Posterior vena cava (tissue), 2 donors: ENCODE measurements at regions not wholly inside any gene's neighbourhood (a gene's known extent, or its start where the extent isn't known, plus 50 kb on each side); places are given as distances from the start of the nearest gene placed in this dataset.

Experiments used
- DNase-seq: peaks from one replicate; pipeline ENCODE4 v3.0.0-alpha.2; 2020; ENCODE audit warnings: low spot score
- intact Hi-C, 2 donors: fragments of 100-400 bp; cut with DNase I; formaldehyde crosslinking; loops; one replicate each; pipeline versions ENCODE4 v1.14.1 to v1.14.2; 2022 to 2023
- donor health status: DM: yes; HTN: yes; CAD: no.
- donor health status: DM: yes; HTN: yes; CAD: no.

DNA sequence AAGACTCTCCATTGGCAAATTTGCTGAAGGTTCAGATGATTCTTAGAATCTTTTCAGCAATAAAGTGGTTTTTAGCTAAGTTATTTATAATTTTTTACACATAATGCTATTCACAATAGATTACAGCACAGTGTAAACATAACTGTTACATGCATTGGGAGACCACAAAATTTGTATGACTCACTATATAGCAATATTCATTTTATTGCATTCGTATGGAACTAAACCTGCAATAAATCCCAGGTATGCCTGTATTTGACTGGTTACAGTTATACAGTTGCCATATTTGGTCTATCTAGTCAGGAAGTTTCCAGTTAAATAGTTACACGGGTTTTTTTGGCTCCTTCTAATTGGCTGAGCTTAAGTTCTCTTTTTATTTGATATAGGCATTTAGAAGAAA, 220.8 kb downstream of the MRPS30 start:
- intact Hi-C loops: no loop called here
- DNase-seq: no peak

DNA sequence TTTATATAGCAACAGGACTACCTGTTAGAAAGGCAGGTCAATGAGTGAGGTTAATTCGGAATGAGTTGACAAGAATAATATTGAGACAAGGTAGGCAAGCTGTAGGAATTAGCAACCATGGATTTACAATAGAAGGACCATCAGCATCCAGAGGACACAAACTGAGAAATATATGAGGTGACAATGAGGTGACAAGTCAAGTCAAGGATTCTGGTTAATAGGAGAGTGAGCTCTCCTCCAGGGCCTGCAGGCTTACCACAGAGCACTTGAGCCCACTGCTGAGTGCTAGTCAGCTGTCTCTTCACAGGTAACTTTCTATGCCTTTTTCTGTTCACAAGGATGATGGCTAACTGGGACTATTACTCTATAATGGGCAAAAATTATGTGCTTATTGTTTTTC, 227.2 kb downstream of the MRPS30 start:
- intact Hi-C loops: no loop called here
- DNase-seq: no peak

GRCh38 chr5:45037927-45038326, 229.2 kb downstream of the MRPS30 start:
- DNase-seq: no peak
- intact Hi-C loops: no loop called here

GRCh38 chr5:45038366-45038987, 229.7 kb downstream of the MRPS30 start:
- intact Hi-C loops: no loop called here
- DNase-seq: no peak

DNA sequence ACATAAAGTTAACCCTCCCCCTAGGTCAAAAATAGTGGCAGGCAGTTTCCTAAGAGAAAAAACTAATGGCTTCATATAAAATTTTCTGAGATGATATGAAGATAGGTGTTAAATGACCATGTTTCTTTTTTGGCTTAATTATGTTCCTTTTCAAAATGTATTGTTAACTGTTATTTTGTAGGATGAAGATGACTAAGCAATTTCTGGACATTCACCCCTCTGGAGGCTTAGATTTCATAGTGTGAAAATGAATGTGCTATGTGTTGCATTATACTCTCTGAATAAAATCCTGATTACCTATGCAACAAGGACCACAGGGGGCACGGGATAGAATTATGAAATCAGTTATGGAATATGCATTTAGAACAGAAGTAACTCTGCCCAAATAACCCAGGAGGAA, 233.5 kb downstream of the MRPS30 start:
- intact Hi-C loops: no loop called here
- DNase-seq: no peak

DNA sequence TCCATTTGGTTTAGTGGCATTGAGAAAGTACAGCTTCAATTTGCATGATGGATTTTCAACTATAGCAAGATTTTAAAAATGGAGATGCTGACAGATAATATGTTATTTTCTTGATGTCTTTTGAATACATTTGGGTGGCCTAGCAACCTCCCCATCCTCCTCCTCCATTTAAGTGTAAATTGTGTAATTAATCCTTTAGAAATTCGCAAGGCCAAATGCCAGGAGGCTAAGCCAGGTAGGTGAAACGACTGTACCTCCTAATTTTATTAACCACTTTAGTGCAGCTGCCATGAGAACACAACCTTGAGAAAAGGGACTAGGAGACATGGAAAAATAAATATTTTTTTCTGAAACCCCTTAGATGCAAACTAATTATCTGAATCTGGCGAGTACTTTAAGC, 248.8 kb downstream of the MRPS30 start:
- DNase-seq: no peak
- intact Hi-C loops: no loop called here

DNA sequence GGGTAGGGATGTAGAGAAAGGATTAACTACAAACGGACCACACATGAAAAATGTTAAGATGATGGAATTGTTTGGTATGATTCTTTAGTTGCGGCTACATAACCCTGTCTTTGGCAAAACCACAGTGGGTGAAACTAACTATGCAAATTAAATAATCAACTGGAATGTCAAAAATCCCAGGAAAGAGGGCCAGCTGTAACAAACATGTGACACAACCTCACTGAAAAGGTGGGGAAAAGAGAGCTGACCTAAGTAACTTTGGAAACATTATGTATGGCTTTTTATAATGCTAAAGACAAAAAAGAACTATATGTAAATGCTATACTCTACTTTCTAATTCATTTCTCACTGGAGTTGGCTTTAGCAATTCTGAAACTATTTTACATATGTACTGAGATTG, 252.0 kb downstream of the MRPS30 start:
- intact Hi-C loops: no loop called here
- no peak for DNase-seq

- no peak for DNase-seq
- intact Hi-C loops: no loop called here
These were observed 253.3 kb downstream of the MRPS30 start for GRCh38 chr5:45062044-45062443.

GRCh38 chr5:45081082-45081481, 272.3 kb downstream of the MRPS30 start:
- no peak for DNase-seq
- intact Hi-C loops: no loop called here

- intact Hi-C loops: no loop called here
- DNase-seq: no peak
These were observed 281.1 kb downstream of the MRPS30 start for GRCh38 chr5:45089870-45090269.

GRCh38 chr5:45093377-45093776, 284.6 kb downstream of the MRPS30 start:
- DNase-seq: no peak
- intact Hi-C loops: no loop called here

DNA sequence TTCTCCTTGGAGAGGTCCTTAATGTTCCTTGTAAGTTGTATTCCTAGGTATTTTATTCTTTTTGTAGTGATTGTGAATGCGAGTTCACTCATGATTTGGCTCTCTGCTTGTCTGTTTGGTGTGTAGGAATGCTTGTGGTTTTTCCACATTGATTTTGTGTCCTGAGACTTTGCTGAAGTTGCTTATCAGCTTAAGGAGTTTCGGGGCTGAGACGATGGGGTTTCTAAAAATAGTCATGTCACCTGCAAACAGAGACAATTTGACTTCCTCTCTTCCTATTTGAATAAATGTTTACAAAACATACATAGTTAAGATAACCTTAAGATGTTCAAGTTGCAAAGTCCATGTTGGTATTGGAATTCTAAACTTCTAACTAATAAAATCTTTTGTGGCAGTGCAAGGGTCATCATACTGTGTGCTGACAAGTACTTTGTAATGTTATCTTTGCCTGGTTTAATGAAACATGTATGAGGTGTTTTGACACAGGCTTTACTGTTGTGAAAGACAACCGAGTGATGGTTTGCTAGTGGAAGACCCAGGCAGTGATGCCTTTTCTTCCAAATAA, 286.2 kb downstream of the MRPS30 start:
- DNase-seq: no peak
- intact Hi-C loops: no loop called here

DNA sequence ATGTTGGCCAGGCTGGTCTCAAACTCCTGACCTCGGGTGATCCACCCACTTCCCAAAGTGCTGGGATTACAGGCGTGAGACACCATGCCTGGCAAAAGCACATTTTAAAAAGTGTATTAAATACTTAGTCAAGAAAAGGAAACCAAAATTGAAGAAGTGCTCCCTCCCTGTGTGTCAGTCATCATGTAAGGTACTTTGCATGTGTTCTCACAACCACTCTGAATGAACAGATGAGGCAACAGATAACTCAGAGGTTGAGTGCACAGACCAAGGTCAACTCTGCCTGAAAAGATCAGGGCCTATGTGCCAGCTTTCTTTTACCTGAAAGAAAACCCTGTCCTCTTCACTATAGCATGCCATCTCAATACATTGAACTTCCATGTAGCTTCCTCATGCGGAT, 289.7 kb downstream of the MRPS30 start:
- intact Hi-C loops: no loop called here
- DNase-seq: no peak

DNA sequence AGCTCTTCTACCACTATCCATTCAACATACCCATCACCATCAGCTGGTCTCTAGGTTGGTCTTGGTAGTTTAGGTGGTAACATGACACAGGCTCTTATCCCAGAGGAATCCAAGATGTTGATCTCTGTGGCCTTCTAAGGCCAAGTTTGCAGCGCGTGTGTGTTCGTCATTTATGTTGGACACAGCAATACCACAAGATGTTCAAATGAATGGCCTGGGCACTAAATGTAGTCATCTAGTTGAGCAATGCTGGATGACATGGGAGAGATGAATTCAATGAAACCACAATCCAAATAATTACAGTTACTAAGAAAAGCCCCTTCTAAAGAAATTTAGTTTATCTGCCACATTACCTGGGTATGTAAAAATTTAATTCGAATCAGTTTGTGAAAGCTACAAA, 292.4 kb downstream of the MRPS30 start:
- no peak for DNase-seq
- intact Hi-C loops: no loop called here

GRCh38 chr5:45105491-45105994, 296.8 kb downstream of the MRPS30 start:
- no peak for DNase-seq

GRCh38 chr5:45109062-45109461, 300.3 kb downstream of the MRPS30 start:
- no peak for DNase-seq
- intact Hi-C loops: no loop called here

More at GRCh38 chr5:45105491-45105994, 296.8 kb downstream of the MRPS30 start:
- intact Hi-C loops: no loop called here

- no peak for DNase-seq
- intact Hi-C loops: no loop called here
These were observed 300.9 kb downstream of the MRPS30 start for GRCh38 chr5:45109636-45110035.

DNA sequence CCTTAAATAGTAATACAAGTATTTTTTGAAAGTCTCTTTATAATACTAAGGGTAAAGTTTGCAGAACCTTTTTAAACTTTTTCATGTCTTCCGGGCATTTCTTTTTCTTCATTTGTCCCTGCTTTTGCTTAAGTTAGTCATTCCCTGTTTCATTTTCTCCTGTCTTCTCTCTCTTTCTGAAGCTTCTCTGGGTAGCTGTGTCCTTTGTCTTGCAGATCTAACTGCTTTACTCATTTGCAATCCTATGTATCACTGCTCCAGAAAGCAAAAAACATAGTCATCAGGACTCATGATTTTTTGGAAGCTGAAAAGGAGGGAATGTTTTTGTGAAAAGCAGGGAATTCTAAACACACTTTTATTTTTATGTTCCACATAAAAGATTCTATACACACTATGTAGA, 301.7 kb downstream of the MRPS30 start:
- intact Hi-C loops: no loop called here
- no peak for DNase-seq

DNA sequence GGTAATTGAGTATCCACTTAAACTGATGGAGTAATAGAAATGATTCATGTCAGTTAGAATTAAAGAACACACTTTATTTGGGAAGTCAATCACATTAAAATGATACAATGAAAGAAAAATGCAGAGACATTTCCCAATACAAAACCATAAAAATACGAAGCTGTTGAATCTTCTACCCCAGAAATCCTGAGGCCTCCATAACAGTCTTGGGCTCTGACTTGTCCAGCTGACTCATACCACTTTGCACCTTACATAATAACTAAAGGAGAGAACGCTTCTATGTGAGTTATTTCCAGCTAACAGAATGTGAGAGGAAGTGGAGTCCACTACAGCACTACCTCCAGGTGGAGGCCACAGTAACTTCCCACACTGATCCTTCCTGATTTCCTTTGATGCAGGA, 305.0 kb downstream of the MRPS30 start:
- intact Hi-C loops: no loop called here
- DNase-seq: no peak

- DNase-seq: no peak
- intact Hi-C loops: no loop called here
These were observed 324.2 kb downstream of the MRPS30 start for GRCh38 chr5:45132972-45133371.

- intact Hi-C loops: no loop called here
These were observed 354.2 kb downstream of the MRPS30 start for GRCh38 chr5:45162974-45163373.

DNA sequence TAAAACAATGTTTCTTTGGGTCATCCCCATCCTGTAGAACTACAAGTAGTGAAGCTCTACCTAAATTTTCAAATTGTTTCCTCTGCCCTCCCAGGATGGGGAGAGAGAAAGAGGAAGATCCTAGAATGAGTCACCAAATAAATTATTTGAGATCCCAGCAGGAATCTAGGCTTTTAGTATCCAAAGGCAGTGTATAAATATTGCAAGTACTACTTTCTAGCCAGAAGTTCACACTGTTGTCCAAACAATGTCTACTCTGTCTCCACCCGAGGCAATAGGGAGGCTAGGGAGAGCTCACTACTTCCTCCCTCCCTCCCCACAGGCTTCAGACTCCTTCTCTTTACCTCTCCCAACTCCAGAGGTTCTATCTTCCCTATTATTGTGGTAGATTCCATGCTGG, 362.8 kb downstream of the MRPS30 start:
- intact Hi-C loops: no loop called here
- no peak for DNase-seq

More at GRCh38 chr5:45162974-45163373, 354.2 kb downstream of the MRPS30 start:
- DNase-seq: no peak
